ENCODE measurements at regions not wholly inside any gene's neighbourhood (a gene's known extent, or its start where the extent isn't known, plus 50 kb on each side); places are given as distances from the start of the nearest gene placed in this dataset.

DNA sequence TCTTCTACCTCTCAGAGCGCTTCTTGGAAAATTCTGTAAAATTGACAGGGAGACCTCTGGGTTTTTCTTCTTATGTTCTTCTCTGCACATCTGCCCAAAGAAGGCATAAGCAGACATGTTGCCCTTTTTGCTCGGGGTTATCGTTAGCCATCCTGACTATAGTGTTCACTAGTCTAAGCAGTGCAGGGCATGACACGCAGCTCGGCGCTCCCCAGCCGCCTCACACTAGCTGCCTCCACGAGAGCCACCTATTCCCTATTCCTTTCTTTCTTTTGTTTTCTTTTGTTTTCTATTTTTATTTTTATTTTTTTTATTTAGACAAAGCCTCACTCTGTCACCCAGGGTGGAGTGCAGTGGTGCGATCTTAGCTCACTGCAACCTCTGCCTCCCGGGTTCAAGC is 100.2 kb upstream of the OPRM1 start:
- FAIRE-seq: no peak
- Histone ChIP-seq H3K27ac (ENCODE audit: low read depth, low read length) (no peak overlapping the region), H4K8ac (ENCODE audit: extremely low read depth, insufficient read depth, low read length) (no peak overlapping the region), H3K9me3 (ENCODE audit: insufficient read depth in 2 of 2, low read depth in 1 of 2, low read length in 1 of 2) (no peaks in the 10 kb centered on the region), H3K56ac (replicated peaks; ENCODE audit: insufficient read length, low read depth, low read length) (no peak overlapping the region), H3K27me3 (replicated peaks in 1 of 4; ENCODE audit: control insufficient read depth in 3 of 4, extremely low read depth in 1 of 4, insufficient read depth in 3 of 4, low read length in 3 of 4) (no peaks in the 10 kb centered on the region), H3K23me2 (ENCODE audit: low read depth, low read length) (no peaks in the 10 kb centered on the region), H3K4me3 (ENCODE audit: extremely low read depth in 1 of 4, insufficient read depth in 2 of 4, low read depth in 3 of 4, low read length in 4 of 4) (no peak overlapping the region), H3K79me1 (ENCODE audit: low read depth, low read length) (no peaks in the 10 kb centered on the region), H3K18ac (ENCODE audit: extremely low read depth, low read length) (no peak overlapping the region), H3K4ac (replicated peaks; ENCODE audit: insufficient read length, low read depth, low read length) (no peak overlapping the region), H2AFZ (ENCODE audit: low read length) (no peak overlapping the region), H3K4me2 (ENCODE audit: insufficient read depth in 1 of 2, low read depth in 2 of 2, low read length in 2 of 2) (no peak overlapping the region), H2BK5ac (ENCODE audit: low read depth, low read length) (no peak overlapping the region), H2BK12ac (ENCODE audit: low read depth, low read length) (no peak overlapping the region), H3K14ac (ENCODE audit: insufficient read length) (no peak overlapping the region), H3K36me3 (ENCODE audit: control insufficient read depth in 2 of 4, insufficient read depth in 4 of 4, low read length in 3 of 4) (no peaks in the 10 kb centered on the region), H4K20me1 (replicated peaks in 1 of 2; ENCODE audit: control insufficient read depth in 1 of 2, insufficient read depth in 2 of 2, low read length in 2 of 2) (no peaks in the 10 kb centered on the region), H4K5ac (ENCODE audit: insufficient read length, low read depth, low read length) (no peak overlapping the region), H3K9ac (replicated peaks in 1 of 4; ENCODE audit: extremely low read depth in 1 of 4, low read depth in 3 of 4, low read length in 3 of 4) (no peak overlapping the region), H4K91ac (replicated peaks; ENCODE audit: insufficient read length, low read length) (no peak overlapping the region), H3K4me1 (replicated peaks in 1 of 4; ENCODE audit: control insufficient read depth in 3 of 4, insufficient read depth in 4 of 4, low read length in 3 of 4) (no peaks in the 10 kb centered on the region; a peak in 1 of 7 replicates), H2BK20ac (ENCODE audit: low read length) (no peak overlapping the region), H2AK5ac (ENCODE audit: low read depth, low read length) (no peak overlapping the region), H3K23ac (ENCODE audit: insufficient read length) (no peak overlapping the region), H2BK15ac (ENCODE audit: low read length) (no peak overlapping the region), H2BK120ac (replicated peaks; ENCODE audit: low read depth, low read length) (no peak overlapping the region), H3K79me2 (ENCODE audit: control insufficient read depth in 1 of 2, insufficient read depth in 2 of 2, low read length in 2 of 2) (no peaks in the 10 kb centered on the region)
- ChIA-PET CTCF (ENCODE audit: partially characterized antibody) (interaction anchor here (0.6 to 2.9 kb wide), 2 partner anchors 9 to 350 kb away, joined by 3 to 11 read pairs; no protein-coding TSS in a partner anchor), POLR2A (ENCODE audit: partially characterized antibody) (no interaction called here)
- WGBS, 2 experiments (ENCODE audit: extremely low coverage in 1 of 2, insufficient coverage in 1 of 2, insufficient read length in 1 of 2, insufficient replicate concordance in 2 of 2, low coverage in 1 of 2, low lambda C conversion rate in 2 of 2, missing lambda C conversion rate in 1 of 2): 72% methylated on average over 10 of the region's 10 CpGs; no CpG with 5 or more reads in 1 of the 2 experiments
- no peak for DNase-seq (ENCODE audit: low read depth in 1 of 2, low spot score in 2 of 2)
- no peak for TF ChIP-seq CEBPB (IDR thresholded peaks at IDR 0.05; ENCODE audit: low read depth, low read length)
- TF ChIP-seq TAF7 (optimal IDR thresholded peaks at IDR 0.05; ENCODE audit: borderline replicate concordance, low read depth, low read length): no peak
- TF ChIP-seq RXRA (IDR thresholded peaks at IDR 0.05; ENCODE audit: insufficient read depth, low read depth, low read length): no peak
- no peak for TF ChIP-seq BACH1 (IDR thresholded peaks at IDR 0.05; ENCODE audit: low read length)
- no peak for TF ChIP-seq YY1 (IDR thresholded peaks at IDR 0.05; ENCODE audit: low read depth, low read length)
- TF ChIP-seq NANOG (IDR thresholded peaks at IDR 0.05; ENCODE audit: insufficient read depth, low read depth, low read length, poor library complexity, severe bottlenecking): no peak
- TF ChIP-seq SRF (IDR thresholded peaks at IDR 0.05; ENCODE audit: low read depth, low read length): no peak
- TF ChIP-seq SAP30 (IDR thresholded peaks at IDR 0.05; ENCODE audit: insufficient read depth, insufficient replicate concordance, low read length): no peak
- TF ChIP-seq SP2 (IDR thresholded peaks at IDR 0.05; ENCODE audit: low read length): no peak
- no peak for TF ChIP-seq ASH2L (IDR thresholded peaks at IDR 0.05; ENCODE audit: low read length)
- TF ChIP-seq FOSL1 (IDR thresholded peaks at IDR 0.05; ENCODE audit: insufficient read depth, low read depth, low read length): no peak
- TF ChIP-seq, protein P1, sequence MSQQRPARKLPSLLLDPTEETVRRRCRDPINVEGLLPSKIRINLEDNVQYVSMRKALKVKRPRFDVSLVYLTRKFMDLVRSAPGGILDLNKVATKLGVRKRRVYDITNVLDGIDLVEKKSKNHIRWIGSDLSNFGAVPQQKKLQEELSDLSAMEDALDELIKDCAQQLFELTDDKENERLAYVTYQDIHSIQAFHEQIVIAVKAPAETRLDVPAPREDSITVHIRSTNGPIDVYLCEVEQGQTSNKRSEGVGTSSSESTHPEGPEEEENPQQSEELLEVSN (IDR thresholded peaks at IDR 0.05): no peak
- TF ChIP-seq KDM4A (IDR thresholded peaks at IDR 0.05; ENCODE audit: low read depth, low read length, severe bottlenecking): no peak
